Activated naive CD4-positive, alpha-beta T cell treated with anti-CD3 and anti-CD28 coated beads, Interleukin-2, amount 10 ng/mL, durations not matched to agents 7 days and 5 days (primary cell): ENCODE measurements at regions not wholly inside any gene's neighbourhood (a gene's known extent, or its start where the extent isn't known, plus 50 kb on each side); places are given as distances from the start of the nearest gene placed in this dataset.

Experiments
- CTCF ChIA-PET: fragments of 350-600 bp; sonication (Branson Sonifier 250); formaldehyde crosslinking; loops from one replicate; lab custom pipeline; 2021; ENCODE audit warnings: antibody characterized with exemption; lab: Charles Lee
- DNase-seq: peaks from one replicate; pipeline ENCODE4 v3.0.0-alpha.2; 2020
- H3K27ac Mint-ChIP-seq: one replicate; pipeline ENCODE4 v1.8.0; 2021; ENCODE audit warnings: mild to moderate bottlenecking, moderate library complexity, mixed read lengths
- H3K27me3 Mint-ChIP-seq: one replicate; pipeline ENCODE4 v1.8.0; 2021; ENCODE audit warnings: mild to moderate bottlenecking, mixed read lengths
- H3K36me3 Mint-ChIP-seq: one replicate; pipeline ENCODE4 v1.8.0; 2021; ENCODE audit warnings: mixed read lengths
- H3K4me1 Mint-ChIP-seq: one replicate; pipeline ENCODE4 v1.8.0; 2021; ENCODE audit warnings: mixed read lengths
- H3K4me3 Mint-ChIP-seq: one replicate; pipeline ENCODE4 v1.8.0; 2021; ENCODE audit warnings: mild to moderate bottlenecking, moderate library complexity, mixed read lengths
- H3K9me3 Mint-ChIP-seq: one replicate; pipeline ENCODE4 v1.8.0; 2021; ENCODE audit warnings: mixed read lengths

DNA sequence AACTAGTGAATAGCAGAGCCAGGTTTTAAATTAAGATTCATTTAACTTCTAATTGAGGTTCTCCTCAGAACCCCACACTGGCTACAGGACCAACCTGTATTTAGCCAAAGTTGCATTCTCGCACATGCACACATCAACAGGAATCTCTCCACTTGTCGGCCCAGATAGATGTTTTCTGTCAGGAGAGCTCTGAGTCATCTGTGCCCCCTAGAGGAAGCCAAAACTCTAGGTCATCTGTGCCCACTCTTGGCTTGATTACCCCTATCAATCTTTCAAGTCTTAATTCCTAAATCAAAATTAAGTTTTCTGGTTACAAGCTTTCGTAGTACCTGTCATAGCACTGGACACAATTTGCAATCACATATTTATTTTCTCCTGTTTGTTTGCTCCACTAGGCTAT, 104.9 kb upstream of the EOMES start:
- H3K4me3 Mint-ChIP-seq = no peak overlapping the region
- H3K9me3 Mint-ChIP-seq = no peaks in the 10 kb centered on the region
- DNase-seq = no peak
- H3K36me3 Mint-ChIP-seq = no peaks in the 10 kb centered on the region
- H3K27ac Mint-ChIP-seq = no peak overlapping the region
- H3K27me3 Mint-ChIP-seq = no peaks in the 10 kb centered on the region
- no peaks in the 10 kb centered on the region for H3K4me1 Mint-ChIP-seq
- CTCF ChIA-PET = no interaction called here

DNA sequence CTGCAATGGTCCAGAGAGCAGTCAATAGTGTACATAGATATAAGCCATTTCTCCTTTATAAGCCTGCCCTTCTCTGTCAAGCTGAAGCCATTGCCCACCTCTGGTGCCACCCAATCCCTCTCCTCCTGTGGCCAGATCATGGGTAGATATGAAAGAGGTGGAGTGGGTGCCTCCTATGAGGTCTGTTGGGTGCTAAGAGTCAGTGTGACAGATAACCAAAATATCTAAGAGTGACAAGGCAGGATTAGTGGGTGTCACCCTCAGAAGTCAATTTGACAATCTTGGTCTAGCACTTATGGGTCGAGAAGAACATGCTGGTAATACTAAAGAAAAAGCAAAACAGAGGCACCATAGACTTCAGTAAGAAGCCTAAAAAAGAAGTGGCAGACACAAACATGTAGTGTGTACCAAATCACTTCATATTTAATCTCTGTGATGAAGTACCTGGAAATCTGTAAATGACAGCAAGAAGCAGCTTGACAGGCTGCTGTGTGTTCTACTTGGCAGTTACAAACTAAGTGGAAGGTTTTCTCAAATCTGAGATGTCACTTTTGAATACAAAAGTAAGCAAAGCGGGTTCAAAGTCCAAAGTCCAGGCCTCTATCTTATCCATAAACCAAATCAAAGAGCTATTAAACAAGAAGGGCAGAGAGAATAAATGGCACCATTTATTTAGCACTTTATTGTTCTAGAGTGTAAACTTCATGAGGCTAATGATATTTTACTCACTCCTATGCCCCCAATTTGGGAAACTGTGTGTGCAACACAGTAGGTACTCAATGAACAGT, 118.9 kb upstream of the EOMES start:
- DNase-seq = no peak
- Mint-ChIP-seq H3K4me1 (peaks cover 2% of the 10 kb centered on the region), H3K36me3 (no peaks in the 10 kb centered on the region), H3K9me3 (peaks cover 2% of the 10 kb centered on the region), H3K4me3 (no peak overlapping the region), H3K27ac (no peak overlapping the region), H3K27me3 (no peaks in the 10 kb centered on the region)
- CTCF ChIA-PET = no interaction called here

DNA sequence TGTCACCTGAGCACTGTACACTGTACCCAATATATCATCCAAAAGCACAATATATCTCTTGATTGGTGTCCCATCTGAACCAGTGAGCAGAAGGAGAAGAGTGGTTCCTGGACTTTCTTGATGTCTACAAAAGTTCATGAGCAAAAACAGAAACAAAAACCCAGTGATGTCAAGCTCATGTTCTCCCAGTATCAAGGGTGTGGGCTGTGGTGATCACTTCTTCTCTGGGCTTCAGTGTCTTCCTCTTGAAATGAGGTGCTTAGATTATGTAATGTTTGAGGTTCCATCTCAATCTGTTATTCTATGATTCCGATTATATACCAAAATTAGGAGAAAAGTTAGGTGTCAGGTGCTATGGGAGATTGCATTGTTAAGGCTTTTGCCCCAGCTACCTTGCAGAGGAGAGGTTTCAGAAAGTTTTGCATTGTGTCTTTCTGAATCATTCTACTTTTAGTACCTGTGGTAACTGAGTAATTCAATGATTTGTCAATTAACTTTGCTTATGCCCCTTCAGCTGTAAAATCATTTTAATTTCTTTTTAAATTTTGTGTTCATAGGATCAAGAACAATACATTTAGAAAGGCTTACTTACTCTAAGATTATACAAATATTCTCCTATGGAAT, 122.0 kb upstream of the EOMES start:
- H3K9me3 Mint-ChIP-seq = no peaks in the 10 kb centered on the region
- CTCF ChIA-PET = no interaction called here
- no peak overlapping the region for H3K4me3 Mint-ChIP-seq
- DNase-seq = no peak
- no peaks in the 10 kb centered on the region for H3K4me1 Mint-ChIP-seq
- peaks cover 2% of the 10 kb centered on the region for H3K27me3 Mint-ChIP-seq
- no peaks in the 10 kb centered on the region for H3K36me3 Mint-ChIP-seq
- no peak overlapping the region for H3K27ac Mint-ChIP-seq

DNA sequence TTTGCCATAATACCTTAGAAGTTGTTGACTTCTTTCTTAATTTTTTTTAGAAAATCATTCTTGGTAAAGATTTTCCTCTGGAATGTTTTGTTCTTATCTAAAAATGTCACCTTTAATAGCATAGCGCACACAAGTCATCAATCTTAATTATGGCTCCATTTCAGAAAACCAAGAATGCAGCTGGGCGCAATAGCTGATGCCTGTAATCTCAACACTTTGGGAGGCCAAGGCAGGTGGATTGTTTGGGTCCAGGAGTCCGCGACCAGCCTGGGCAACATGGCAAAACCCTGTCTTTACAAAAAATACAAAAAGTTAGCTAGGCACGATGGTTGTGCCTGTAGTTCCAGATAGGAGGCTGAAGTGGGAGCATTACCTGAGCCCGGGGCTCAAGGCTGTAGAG, 125.6 kb upstream of the EOMES start:
- Mint-ChIP-seq H3K27me3 (peaks cover 3% of the 10 kb centered on the region), H3K27ac (no peak overlapping the region), H3K4me1 (no peaks in the 10 kb centered on the region), H3K4me3 (no peak overlapping the region), H3K36me3 (no peaks in the 10 kb centered on the region), H3K9me3 (peaks cover 8% of the 10 kb centered on the region)
- no peak for DNase-seq
- CTCF ChIA-PET = no interaction called here

DNA sequence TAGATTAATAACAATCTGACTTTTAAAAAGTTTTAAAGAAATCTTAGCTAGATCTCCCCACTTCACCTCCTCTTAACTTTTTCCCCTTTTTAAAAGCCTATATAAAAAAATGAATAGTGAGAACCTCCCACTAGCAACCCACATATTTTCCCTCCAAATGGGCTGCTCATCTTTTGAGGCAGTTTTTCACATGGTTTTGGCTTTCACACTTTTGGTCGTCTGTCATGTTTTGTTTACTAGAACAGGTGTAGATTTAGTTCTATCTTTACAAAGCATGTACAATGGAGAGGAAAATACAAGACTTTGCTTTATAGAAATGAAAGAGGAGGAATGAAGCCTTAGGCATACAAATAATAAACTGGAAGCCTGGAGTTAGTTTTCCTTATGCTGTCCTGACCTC, 126.7 kb upstream of the EOMES start:
- no peak overlapping the region for H3K27ac Mint-ChIP-seq
- DNase-seq = no peak
- CTCF ChIA-PET = no interaction called here
- H3K4me1 Mint-ChIP-seq = no peaks in the 10 kb centered on the region
- peaks cover 3% of the 10 kb centered on the region for H3K36me3 Mint-ChIP-seq
- H3K4me3 Mint-ChIP-seq = no peak overlapping the region
- peaks cover 14% of the 10 kb centered on the region for H3K9me3 Mint-ChIP-seq
- peaks cover 3% of the 10 kb centered on the region for H3K27me3 Mint-ChIP-seq

DNA sequence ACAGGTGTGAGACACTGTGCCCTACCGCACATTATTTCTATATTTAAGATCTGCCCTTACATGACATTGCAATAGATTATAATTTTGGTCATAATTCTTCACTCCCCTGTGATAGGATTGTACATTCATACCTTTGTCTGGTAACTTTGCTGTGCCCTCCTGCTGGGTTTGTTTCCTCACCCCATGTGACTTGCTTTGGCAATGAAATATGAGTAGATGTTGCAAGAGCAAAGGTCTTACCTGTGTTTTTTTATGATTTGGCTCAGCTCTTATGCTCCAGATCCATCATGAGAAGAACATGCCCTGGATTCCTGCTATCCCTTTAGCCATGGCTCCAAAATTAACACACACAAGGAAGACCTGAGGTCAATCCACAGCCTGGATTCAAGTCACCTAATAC, 137.7 kb upstream of the EOMES start:
- Mint-ChIP-seq H3K4me1 (peaks cover 24% of the 10 kb centered on the region), H3K4me3 (no peak overlapping the region), H3K36me3 (peaks cover 2% of the 10 kb centered on the region), H3K9me3 (peaks cover 4% of the 10 kb centered on the region), H3K27me3 (no peaks in the 10 kb centered on the region), H3K27ac (no peak overlapping the region)
- CTCF ChIA-PET = no interaction called here
- no peak for DNase-seq

DNA sequence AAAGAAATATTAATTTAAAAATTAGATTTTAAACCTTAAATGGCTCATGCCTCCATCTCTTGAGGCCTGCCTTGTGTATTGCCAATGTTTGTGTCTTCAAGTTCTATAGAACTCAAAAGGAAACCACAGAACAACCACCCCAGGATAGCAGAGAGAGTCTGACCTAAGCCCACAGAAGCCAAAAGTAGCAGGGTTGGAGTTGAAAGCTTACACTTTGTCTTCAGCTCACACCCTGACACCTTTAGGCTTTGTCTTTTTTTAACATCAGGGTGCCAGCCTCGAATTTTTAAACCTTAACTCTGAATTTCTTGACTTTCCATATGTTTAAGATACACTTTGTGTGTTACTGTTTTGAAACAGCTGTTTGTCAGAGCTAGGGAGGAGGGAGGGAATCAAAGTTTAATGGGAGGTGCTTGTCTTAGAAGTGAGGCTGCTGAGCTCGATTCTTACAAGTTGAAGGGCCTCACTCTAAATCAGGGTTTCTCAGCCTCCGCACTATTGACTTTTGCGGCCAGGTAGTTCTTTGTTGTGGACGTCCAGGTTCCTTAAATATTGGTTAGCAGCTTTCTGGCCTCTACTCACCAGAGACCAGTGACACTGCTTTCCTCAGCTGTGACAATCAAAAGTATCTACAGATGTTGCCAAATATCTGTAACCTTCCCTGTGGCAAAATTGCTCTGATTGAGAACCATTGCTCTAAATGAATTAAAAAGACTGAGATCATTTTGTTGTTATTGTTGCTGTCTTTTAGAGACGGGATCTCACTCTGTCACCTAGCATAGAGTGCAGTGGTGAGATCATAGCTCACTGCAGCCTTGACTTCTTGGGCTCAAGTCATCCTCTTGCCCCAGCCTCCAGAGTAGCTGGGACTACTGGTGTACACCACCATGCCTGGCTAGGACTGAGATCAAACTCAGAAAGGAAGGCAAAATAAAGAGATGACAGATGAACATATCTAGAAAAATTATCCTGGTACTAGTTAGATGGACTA, 139.2 kb upstream of the EOMES start:
- CTCF ChIA-PET = interaction anchor here (1.0 kb wide), 1 partner anchor 149 kb away, joined by 3 read pairs; no protein-coding TSS in a partner anchor
- peaks cover 24% of the 10 kb centered on the region for H3K4me1 Mint-ChIP-seq
- DNase-seq = peak; percentile 36
- peak overlapping the region; percentile 91 for H3K27ac Mint-ChIP-seq
- no peak overlapping the region for H3K4me3 Mint-ChIP-seq
- peaks cover 4% of the 10 kb centered on the region for H3K36me3 Mint-ChIP-seq
- no peaks in the 10 kb centered on the region for H3K27me3 Mint-ChIP-seq
- H3K9me3 Mint-ChIP-seq = peaks cover 4% of the 10 kb centered on the region

DNA sequence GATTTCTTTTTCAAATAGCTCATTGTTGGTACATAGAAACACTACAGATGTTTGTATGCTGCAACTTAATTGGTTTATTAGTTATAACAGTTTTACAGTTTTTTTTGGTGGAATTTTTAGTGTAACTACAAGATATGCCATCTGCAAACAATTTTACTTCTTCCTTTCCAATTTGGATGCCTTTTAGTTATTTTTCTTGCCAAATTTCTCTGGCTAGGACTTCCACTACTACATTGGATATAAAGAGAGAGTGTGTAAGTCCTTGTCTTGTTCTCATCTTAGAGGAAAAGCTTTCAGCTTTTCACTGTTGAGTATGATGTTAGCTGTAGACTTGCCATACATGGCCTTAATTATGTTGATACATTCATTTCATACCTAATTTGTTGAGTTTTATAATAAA, 143.6 kb upstream of the EOMES start:
- Mint-ChIP-seq H3K4me1 (peaks cover 10% of the 10 kb centered on the region), H3K9me3 (peaks cover 23% of the 10 kb centered on the region), H3K36me3 (peaks cover 11% of the 10 kb centered on the region), H3K27ac (no peak overlapping the region), H3K4me3 (no peak overlapping the region), H3K27me3 (no peaks in the 10 kb centered on the region)
- DNase-seq = no peak
- CTCF ChIA-PET = no interaction called here

DNA sequence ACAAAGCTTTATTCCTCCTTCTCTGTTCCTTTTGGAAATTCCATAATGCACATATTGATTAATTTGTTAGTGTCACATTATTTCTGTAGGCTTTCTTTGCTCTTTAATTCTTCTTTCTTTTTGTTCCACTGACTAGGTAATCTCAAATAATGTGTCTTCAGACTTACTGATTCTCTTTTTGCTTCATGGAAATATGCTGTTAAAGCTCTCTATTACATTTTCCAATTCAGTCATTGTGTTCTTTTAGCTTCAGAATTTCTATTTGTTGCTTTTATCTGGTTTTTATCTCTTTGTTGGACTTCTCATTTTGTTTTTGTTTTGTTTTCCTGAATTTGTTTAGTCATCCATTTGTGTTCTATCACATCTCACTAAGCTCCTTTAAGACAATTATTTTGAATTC, 147.0 kb upstream of the EOMES start:
- CTCF ChIA-PET = interaction anchor here (1.1 to 1.4 kb wide), 3 partner anchors 140 to 459 kb away, joined by 3 read pairs; no protein-coding TSS in a partner anchor
- DNase-seq = no peak
- Mint-ChIP-seq H3K4me1 (no peaks in the 10 kb centered on the region), H3K27me3 (no peaks in the 10 kb centered on the region), H3K36me3 (peaks cover 11% of the 10 kb centered on the region), H3K9me3 (peaks cover 26% of the 10 kb centered on the region), H3K27ac (no peak overlapping the region), H3K4me3 (no peak overlapping the region)

DNA sequence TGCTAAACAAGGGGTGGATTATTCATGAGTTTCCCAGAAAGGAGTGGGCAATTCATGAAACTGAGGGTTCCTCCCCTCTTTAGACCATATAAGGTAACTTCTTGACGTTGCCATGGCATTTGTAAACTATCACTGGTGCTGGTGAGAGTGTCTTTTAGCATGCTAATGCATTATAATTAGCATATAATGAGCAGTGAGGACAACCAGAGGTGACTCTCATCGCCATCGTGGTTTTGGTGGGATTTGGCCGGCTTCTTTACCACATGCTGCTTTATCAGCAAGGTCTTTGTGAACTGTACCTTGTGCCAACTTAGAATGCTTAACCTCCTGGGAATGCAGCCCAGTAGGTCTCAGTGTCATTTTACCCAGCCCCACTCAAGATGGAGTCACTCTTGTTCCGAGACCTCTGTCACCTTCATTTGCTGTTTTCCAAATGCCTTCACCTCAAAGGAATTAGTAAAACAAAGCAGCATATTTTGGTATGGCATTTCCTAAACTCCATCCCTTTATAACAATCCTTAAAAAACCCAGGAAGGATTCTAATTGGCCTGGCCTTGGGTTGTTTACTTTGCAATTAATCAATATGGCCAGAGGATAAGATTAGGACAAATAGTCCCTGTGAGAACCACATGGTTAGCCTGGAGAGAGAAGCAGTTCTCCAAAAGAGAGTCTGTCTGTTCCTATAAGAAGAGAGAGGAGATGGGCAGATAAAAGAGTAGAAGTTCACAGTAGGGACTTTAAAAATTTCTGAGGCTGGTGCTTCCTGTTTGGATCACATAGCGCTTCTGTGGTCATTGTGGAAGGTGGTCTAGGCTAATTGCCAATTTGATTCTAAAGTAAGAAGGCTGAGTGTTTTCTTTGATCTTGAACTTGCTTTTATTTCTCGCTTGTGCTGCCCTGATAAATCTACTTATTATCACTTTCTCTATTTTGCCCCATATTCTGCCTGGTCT, 155.2 kb upstream of the EOMES start:
- CTCF ChIA-PET = no interaction called here
- Mint-ChIP-seq H3K27ac (peak overlapping the region; percentile 85), H3K4me1 (peaks cover 57% of the 10 kb centered on the region), H3K4me3 (no peak overlapping the region), H3K9me3 (no peaks in the 10 kb centered on the region), H3K27me3 (no peaks in the 10 kb centered on the region), H3K36me3 (peaks cover 2% of the 10 kb centered on the region)
- no peak for DNase-seq

DNA sequence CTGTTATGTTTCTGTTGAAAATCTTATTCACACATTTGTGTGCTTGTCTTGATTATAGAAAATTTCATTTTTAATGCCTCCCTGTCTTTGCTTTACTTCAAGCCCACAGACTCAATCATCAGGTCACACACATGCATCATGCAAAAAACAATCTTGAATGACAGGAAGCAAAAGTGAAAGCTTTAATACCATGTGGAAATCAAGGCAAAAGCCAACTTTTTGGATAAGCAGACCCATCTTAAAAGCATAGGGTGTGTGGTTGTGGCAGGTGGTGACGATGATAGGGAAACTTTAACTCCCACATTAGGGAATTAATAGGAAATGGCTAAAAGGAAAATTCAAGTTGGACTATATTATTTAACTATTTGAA, 155.9 kb upstream of the EOMES start:
- no peak overlapping the region for H3K4me3 Mint-ChIP-seq
- H3K9me3 Mint-ChIP-seq = no peaks in the 10 kb centered on the region
- CTCF ChIA-PET = no interaction called here
- peak overlapping the region; percentile 85 for H3K27ac Mint-ChIP-seq
- H3K27me3 Mint-ChIP-seq = no peaks in the 10 kb centered on the region
- peaks cover 61% of the 10 kb centered on the region for H3K4me1 Mint-ChIP-seq
- DNase-seq = no peak
- peaks cover 2% of the 10 kb centered on the region for H3K36me3 Mint-ChIP-seq

DNA sequence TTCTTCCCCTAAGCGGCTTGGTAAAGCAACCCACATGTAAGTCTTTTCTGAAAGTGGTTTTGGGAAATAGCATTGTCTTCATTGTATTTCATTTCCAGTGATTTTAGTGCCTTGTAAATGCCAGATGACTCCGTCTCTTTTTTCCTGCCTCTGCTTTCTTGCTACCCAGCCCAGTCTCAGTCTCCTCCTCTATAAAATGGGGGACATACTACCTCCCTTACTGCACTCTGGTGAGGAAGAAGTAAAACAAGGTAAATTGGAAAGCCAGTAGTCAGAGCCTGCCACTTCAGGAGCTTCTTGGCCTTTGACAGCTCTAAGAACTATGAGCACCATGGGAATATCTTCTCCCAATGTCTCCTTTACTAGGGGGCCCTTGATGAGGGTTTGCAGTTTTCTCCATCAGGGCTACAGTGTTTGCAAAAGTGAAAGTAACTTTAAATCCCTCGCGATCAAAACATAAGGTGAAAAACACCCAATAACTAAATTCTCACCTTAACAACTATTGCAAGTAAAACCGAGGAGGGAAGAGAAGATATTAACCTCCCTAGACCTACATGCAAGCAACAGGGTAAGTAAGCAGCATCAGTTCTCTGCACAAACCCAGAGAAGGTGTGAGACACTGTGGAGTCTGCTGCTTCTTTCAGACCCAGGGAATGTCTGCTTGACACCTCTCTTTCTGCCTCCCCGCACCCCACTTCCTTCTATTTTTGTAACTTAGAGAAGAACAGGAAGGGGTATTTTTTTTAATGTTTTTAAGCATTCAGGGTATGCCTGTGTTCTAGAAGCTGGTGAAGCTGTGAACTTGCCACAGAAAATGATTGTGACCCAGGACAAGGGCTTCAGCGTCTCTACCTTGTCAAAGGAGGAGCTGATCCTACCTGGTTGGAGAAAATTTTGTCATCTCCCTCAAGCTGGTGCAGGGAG, 159.1 kb upstream of the EOMES start:
- Mint-ChIP-seq H3K9me3 (no peaks in the 10 kb centered on the region), H3K27ac (peak overlapping the region; percentile 96), H3K27me3 (no peaks in the 10 kb centered on the region), H3K4me3 (peak overlapping the region; percentile 76), H3K36me3 (peaks cover 2% of the 10 kb centered on the region), H3K4me1 (peaks cover 59% of the 10 kb centered on the region)
- CTCF ChIA-PET = interaction anchor here (1.2 kb wide), 1 partner anchor 447 kb away, joined by 3 read pairs; no protein-coding TSS in a partner anchor
- peak; percentile 68 for DNase-seq
